NCI-H2107 (cell line): ENCODE measurements at regions not wholly inside any gene's neighbourhood (a gene's known extent, or its start where the extent isn't known, plus 50 kb on each side); places are given as distances from the start of the nearest gene placed in this dataset.
"Not testable (repeated sequence)": the region's sequence is repeated elsewhere in the genome, so short reads cannot be mapped to it uniquely, and the experiment has no call there.

Experiments
- DNase-seq: peaks from one replicate; lab custom pipeline; 2025; lab: John Stamatoyannopoulos, UW

DNA sequence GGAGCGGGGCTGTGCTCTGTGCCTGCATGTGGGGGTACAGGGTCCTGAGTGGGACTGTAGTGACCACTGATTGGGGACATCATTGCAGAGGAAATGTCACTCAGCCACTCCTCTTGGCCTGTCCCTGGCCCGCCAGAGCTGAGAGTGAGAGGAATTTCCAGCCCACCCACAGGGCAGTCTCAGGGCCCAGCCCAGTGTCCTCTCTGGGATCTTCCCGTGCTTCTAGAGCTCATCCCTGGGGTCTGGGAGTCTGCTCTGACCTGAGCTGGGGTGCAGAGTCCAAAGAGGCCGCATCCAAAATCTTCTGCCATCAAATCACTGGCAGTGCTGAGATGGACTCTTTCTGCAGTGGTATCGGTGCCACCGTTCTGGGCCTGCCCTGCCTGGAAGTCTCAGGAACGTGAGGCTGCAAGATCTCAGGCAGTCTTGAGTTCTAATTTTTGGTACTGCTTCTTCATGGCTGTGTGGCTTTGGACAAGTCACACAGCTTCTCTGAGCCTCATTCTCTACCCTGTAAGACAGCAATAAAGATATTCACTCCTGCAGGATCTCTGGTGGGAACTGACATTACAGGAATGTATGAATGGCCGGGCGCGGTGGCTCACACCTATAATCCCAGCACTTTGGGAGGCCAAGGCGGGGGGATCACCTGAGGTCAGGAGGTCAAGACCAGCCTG, 100.8 kb upstream of the TARDBP start:
- no peak for DNase-seq

DNA sequence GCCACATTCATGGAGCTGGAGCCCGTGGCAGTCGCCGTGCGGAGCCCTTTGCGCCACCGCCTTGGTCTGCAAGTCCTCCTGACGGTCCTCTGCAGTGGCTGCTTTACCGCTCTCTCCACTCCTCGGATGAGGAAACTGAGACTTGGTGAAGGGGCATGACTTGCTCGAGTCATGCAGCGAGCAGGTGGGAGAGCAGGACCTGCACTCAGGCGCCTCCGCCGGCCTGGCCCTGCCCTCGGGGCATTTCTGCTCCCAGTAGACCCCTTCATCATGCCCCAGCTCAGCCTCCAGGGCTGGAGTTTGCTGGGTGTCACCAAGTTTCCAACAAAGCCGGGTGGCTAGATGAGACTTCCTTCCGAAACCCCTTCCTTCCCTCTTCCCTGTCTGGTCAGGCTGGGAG, 100.0 kb upstream of the TARDBP start:
- DNase-seq = no peak

DNA sequence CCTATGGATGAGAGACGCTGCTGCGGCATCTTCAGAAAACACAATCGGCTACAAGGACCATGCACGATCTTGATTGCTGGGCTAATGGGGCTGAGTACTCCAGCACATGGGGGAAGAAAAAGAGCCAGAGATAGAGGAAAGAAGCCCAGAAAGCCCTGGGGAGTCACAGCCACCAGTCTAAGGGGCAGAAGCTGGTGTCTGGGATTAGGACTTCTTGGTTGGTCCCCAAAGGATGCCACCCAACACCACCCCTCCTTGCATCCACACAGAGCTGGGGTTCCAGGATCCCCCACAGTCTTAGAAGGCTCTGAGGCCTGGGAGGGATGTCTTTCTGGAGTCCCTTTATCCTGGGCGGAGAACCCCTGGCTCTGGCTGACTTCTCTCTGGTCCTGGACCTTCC, 98.4 kb upstream of the TARDBP start:
- no peak for DNase-seq

DNA sequence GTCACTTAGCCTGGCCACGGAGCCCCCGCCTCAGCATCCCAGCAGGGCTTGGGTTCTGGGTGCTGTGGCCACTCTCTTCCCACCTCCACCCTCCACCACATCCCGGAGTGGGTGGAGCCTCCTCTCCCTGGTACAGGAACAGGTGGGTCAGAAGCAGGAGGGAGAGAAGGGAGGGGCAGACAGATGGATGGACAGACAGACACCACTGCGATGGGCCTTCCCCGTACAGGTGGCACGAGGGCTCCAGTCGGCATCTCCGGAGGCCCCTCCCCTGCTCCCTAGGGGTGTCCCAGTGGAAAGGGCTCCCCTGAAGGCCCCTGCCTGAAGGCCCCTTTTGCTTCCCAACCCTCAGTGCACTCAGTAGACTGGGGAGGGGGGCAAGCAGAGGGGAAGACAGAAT, 96.9 kb upstream of the TARDBP start:
- no peak for DNase-seq

DNA sequence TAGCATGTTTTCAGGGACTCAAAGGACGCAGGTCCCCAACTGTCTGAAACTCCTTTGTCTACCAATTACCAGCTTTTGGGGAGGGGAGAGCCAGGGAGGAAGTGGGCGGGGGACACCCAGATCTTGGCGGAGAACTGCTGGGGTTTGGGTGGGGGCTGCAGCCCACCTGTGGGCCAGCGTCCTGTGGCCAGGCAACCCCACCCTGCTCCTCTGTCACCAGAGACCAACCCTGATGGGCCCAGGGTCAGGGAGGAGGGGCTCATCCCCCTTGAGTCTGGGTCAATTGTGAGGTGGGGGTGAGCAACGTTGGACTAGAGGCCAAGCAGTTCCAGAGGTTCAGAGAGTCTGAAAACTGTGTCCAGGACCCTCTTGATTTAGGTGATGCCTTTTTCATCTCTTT, 96.1 kb upstream of the TARDBP start:
- DNase-seq = no peak

DNA sequence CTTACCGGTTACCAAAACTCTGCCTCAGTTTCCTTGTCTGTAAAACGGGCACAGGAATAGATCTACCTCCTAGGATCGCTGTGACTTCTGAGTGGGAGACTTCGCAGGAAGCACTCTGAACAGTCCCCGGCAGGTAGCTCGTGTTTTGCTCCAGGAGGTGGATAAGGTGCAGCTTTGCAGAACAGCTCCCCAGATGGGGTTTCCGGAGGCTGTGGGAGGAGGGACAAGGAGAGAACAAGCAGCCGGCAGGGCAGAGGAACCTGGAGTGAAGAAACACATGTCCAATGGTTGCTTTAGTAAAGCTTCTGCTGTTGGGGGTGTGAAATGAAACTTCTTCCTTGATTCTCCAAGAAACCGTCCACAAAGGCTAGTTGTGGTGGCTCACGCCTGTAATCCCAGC, 95.5 kb upstream of the TARDBP start:
- DNase-seq = no peak

DNA sequence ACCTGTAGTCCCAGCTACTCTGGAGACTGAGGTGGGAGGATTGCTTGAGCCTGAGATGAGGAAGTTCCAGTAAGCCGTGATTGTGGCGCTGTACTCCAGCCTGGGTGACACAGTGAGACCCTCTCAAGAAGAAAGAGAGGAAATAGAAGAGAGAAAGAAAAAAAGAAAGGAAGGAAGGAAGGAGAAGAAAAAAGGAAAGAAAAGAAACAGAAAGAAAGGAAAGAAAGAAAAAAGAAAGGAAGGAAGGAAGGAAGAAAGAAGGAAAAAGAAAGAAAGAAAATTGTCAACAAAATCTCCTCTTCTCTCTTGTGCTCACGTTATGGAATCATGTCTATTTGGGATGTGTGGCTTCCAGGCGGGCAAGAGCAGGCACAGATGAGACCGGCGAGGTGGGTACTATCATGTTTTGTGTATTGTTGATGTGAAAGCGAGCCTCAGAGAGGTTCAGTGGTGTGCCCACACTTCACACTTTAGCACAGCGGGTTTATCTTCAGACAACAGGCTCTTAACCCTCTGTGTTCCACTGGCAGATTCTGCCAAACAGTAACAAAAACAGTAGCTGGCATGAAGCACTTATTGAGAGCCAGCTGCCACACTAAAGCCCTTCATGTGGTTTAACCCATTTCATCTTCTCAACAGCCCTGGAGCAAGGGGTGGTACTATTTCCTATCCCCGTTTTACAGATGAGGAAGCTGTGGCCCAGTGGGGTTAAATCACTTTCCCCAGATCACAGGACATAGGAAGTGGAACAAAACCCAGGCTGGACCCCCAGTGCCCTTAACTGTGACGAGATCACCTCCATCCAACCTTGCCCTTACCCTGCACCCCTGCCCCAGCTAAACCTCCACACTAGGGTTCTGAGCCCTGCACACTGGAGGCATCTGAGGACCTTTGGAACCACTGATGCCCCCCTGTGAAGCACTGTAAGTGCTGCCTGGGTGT, 94.7 kb upstream of the TARDBP start:
- peak; percentile 40 for DNase-seq

DNA sequence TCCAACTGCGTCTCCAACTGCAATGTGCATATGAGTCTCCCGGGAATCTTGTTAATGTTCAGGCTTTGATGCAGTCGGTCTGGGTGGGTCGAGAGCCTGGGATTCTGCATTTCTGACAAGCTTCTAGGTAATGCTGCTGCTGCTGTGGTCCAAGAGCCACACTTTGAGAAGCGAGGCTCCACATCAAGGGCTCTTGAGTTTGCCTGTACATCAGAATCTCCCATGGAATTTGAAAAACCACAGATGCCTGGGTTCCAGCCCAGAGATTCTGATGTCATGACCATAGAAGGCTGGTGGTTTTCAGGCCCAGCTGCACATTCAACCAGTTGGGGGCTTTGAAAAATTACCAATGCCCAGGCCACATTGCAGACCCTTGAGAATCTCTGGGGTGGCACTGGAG, 93.9 kb upstream of the TARDBP start:
- no peak for DNase-seq

DNA sequence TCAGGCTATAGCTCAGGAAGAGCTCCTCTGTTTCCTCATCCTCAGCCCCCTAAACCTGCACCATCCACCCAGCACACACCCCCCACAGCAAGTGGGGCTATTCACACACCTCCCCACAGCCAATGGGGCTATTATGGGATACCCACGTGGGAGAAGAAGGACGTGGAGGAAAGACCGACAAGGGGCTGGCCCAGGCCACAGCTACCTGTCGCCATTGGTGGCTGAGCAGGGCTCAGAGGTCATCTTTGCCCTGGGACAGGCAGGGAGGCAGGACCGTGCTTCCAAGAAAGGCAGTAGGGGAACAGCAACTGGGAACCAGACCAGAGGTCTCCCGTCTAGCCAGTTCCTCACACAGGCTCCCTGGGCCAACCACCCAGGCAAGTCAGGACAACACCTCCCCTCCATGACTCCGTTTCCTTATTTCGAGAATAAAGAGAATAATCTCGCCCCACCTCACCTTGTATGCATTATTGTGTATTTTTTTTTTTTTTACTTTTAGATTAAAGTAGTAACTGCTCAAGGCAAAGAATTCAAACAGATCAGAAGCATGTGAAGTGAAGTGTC, 92.3 kb upstream of the TARDBP start:
- DNase-seq = no peak

DNA sequence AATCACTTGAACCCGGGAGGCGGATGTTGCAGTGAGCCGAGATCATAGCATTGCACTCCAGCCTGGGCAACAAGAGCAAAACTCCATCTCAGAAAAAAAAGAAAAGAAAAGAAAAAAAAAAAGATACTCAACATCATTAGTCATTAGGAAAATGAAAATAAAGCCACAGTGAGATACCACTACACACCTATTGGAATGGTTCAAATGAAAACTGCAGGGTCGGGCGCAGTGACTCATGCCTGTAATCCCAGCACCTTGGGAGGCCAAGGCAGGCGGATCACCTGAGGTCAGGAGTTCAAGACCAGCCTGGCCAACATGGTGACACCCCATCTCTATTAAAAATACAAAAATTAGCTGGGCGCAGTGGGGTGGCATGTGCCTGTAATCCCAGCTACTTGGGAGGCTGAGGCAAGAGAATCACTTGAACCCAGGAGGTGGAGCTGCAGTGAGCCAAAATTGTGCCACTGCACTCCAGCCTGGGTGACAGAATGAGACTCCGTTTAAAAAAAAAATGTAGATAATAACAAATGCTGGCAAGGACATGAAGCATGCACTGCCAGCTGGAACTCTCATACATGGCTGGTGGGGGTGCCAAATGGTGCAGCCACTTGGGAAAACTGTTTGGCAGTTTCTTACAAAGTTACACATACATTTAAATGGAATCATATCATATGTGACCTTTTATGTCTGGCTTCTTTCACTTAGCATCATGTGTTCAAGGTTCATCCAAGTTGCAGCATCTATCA, 90.0 kb upstream of the TARDBP start:
- not testable (repeated sequence) for DNase-seq

DNA sequence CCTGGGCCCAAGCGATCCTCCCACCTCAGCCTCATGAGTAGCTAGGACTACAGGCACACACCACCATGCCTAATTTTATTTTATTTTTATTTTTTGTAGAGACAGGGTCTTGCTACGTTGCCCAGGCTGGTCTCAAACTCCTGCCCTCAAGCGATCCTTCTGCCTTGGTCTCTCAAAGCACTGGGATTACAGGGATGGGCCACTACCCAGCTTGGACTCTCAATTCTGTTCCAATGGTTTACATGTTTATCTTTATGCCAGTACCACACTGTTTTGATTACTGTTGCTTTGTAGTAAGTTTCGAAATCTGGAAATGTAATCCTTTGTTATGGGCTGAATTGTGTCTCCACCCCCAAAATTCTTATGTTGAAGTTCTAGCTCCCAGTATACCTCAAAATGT, 88.4 kb upstream of the TARDBP start:
- no peak for DNase-seq

DNA sequence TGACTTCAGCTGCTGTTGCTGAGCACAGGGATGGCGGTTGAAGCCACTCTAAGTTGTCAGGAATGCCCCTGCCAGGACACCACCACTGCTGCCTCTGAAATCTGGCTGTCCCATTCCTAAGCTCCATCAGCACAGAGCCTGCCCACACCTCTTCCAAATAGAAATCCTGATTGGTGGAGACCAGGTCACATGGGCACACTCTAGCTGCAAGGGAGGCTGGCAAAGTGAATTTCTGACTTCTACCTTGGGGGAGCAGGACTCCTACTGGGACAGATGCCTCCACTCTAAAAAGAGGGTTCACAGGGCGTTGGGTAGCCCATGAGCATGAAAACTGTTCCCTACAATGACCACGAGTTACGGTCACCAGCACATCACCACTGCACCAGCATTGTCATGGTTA, 83.8 kb upstream of the TARDBP start:
- no peak for DNase-seq

DNA sequence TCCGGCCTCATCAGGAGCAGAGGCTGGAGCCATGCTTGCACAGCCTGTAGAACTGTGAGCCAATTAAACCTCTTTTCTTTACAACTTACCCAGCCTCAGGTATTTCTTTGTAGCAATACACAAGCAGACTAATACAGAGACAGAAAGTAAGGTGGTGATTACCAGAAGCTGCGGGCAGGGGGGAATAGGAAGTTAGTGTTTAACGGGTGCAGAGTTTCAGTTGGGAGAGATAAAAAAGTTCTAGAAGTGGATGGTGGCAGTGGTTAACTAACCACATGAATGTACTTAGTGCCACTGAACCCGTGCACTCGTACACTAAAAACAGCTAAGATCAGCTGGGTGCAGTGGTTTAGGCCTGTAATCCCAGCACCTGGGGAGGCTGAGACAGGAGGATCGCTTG, 80.4 kb upstream of the TARDBP start:
- DNase-seq = no peak

DNA sequence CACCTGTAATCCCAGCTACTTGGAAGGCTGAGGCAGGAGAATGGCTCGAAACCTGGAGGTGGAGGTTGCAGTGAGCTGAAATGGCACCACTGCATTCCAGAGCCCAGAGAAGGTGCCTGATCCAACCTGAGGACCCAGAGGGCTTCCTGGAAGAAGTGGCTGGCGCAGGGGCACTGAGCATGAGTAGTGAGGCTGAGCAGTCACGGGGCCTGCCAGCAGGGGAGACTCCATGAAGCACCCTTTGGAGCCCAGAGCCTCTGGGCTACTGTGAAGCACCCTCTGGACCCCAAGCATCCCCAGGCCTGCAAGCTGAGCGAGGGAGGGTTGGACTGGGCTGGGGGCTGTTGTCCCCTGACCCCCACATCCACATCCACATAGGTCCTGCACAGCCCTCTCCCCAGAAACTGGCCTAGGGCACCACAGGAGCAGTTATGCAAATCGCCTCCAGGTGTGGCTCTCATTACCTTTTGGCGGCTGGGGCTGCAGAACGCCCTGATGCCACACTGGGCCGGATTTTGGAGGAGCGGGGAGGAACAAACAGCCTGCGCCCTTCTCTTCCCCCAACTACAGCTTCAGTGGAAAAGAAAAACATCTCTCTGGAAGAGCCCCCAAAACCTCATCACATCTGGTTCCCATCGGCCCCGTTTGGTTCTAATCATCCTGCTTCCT, 78.2 kb upstream of the TARDBP start:
- DNase-seq = peak; percentile 14

DNA sequence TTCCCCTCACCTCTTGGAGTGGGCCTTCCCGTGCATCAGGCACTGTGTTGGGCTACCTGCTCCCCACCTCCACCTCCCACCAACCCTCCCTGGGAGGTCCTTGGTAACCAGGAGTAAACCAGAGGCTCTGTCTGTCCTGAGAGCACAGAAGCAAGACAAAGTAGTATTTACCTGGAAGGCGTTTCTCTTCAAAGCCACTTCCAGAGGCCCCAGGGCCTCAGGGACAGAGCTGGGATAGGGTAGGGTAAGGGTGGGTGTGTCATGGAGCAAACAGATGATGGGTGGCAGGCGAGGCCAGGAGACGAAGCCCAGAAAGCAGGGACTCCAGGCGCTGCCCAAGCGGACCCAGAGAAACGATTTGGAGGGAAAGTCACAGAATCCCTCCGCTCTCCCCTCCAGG, 77.2 kb upstream of the TARDBP start:
- no peak for DNase-seq

DNA sequence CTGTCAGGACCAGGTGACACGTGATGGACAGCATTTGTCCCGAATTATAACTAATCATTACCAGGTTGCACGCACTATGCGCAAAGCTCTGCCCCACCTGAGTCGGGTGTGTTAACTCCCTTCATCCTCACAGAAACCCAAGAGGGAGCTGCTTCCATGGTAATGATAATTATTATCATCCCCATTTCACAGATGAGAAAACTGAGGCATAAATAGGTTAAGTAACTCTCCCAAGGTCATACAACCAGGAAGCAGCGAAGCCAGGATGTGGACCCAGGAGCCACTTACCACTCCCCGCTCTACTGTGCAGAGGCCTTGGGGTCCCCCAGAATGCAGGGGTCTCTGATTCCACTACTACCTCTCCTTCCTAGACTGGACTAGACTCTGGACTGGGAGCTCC, 76.7 kb upstream of the TARDBP start:
- DNase-seq = no peak

DNA sequence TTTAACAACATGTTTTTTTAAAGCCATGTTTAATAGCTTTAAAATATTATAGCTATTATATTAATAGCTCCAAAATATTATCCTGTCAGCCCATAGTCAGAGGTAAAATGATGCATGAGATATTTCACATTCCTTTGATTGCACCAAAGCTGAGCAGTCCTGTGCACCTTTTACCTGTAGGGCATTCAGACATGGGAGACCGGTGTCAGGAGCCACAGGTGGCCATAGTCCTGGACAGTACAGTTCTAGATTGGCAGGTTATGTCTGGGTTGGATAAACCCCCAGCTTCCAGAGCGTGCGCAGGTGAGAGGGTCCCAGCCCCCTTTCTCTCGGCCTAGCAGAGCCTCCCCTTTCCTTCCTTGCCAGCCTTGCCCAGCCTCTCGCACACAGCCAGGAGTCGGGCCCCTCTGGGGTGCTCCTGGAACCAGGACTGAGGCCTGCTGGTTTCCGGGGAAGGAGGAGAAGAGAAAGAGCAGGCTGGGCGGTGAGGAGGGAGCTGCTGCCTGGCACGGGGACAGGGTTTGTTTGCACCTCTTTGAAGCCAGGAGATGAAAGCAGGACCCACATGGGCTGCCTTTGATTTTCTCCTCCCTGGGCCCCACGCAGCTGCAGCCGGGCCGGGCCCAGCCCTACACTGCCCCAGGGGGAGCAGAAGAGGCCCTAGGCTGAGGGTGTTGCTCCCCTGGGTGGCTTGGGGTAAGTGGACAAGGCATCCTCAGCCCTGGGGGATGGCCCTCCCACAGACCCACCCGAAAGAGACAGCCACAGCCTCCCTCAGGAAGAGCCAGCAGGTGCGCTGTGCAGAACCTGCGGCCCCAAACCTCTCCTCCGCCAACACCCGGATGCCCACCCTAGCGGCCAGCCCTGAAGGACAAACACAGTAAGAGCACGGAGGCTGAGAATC, 75.2 kb upstream of the TARDBP start:
- no peak for DNase-seq

DNA sequence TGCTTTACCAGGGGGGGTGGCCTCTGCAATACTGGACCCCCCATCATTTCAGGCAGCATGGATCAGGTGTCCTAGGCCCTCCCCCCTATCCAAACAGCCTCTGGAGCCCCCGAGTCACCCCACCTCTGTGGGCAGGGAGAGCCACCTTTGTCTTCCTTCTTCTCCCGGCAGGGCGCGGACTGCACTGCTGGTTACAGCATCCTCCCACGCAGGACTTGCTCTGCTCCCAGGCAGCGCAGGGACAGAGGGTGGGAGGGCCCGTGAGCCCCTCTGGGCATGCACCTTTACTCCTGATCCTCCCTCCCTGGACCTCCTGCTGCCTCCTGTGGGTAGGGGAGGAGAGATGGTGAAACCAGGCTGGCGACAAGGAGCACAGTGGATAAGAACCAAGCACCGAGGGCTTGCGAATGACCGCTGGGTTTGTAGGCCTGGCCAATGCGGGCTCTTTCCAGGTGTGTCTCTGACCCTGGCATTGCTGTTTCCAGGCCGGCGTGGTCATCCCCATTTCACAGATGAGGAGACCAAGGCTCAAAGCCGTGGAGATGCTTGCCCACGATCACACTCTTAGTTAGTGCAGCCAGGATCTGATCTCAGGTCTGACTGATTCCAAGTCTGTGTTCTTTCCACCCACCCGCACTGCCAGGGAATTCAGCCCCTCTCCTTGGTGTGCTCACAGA, 73.6 kb upstream of the TARDBP start:
- DNase-seq = no peak

DNA sequence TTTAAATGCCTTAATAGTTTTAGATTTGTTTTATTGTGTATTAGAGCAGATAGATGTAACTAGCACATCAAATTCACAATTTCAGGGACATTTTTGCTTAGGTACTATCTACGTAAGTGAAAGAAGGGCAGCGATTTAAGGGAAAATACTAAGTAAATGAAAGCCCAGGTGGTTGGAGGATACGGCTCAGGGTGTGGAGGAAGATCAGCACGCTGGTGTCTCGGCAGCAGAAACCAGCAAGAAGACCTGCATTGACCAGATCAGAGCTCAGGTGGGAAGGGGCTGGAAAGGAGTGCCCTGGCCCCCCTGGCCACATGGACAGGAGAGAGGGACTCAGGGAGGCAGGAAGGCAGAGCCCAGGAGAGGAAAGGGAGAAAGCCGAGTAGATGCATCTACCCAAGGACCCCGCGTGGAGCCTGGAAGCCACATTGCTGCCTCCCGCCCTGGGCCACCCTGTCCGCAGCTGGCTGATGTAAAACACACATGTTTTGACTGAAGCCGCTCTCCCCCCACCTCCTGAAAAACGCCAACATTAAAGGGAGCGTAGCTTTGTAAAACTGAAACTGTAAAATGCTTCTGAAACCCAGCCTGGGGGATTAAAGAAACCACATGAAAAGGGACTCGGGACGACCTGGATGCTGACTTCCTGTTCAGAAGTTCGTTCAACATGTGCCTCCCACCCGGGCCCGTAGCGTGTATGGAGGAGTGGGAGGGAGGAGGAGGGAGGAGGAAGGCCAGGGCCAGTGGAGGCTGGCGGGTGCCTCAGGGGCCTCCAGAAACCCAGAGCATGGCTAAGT, 72.6 kb upstream of the TARDBP start:
- no peak for DNase-seq

DNA sequence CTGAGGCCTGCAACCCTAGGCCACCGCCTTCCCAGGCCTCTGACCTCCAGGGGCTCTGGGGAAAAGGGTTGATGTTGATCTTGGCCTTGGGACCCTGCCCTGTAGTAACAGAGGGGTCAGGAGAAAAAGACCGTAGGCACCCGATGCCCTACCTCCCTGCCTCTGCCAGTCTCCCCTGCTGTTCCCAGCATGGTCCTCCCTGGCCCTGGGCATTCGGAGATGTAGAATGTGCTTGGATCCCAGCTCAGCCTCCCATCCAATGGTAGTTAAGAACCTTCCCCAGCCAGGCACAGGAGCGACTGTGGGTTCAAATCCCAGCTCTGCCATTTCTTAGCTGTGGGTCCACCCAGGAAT, 72.0 kb upstream of the TARDBP start:
- DNase-seq = no peak
